Thyroid gland (tissue), 4 donors: ENCODE measurements at regions not wholly inside any gene's neighbourhood (a gene's known extent, or its start where the extent isn't known, plus 50 kb on each side); places are given as distances from the start of the nearest gene placed in this dataset.

Experiments used
- CTCF ChIP-seq, 6 experiments: fragments of 200-600 bp in 3 of 6; fragments of 450-650 bp in 3 of 6; sonication (generic) in 3 of 6; IDR thresholded peaks; one replicate each; pipeline ENCODE4 v1.5.1; 2016 to 2019; ENCODE audit warnings: antibody characterized with exemption in 6 of 6, mild to moderate bottlenecking in 2 of 6, inconsistent platforms in 1 of 6, moderate library complexity in 1 of 6
- POLR2A ChIP-seq, 2 donors: fragments of 450-650 bp; IDR thresholded peaks; one replicate each; pipeline ENCODE4 v1.6.1; 2017; ENCODE audit warnings: antibody characterized with exemption in 2 of 2, mild to moderate bottlenecking in 2 of 2, moderate library complexity in 1 of 2

- TF ChIP-seq CTCF (IDR thresholded peaks at IDR 0.05), result no peak
- no peak for TF ChIP-seq POLR2A (IDR thresholded peaks at IDR 0.05)
Measured at GRCh38 chr3:31399271-31399670, 133.5 kb upstream of the STT3B start.
